ENCODE measurements at regions not wholly inside any gene's neighbourhood (a gene's known extent, or its start where the extent isn't known, plus 50 kb on each side); places are given as distances from the start of the nearest gene placed in this dataset.

GRCh38 chr18:28407681-28408080 lies 230.8 kb upstream of the CDH2 start:
- TF ChIP-seq CHD2 (IDR thresholded peaks at IDR 0.05; ENCODE audit: low read depth, low read length) (no peak), ASH2L (IDR thresholded peaks at IDR 0.05; ENCODE audit: insufficient read length, low read depth, low read length) (no peak)
